DND-41 (cell line): ENCODE measurements at regions not wholly inside any gene's neighbourhood (a gene's known extent, or its start where the extent isn't known, plus 50 kb on each side); places are given as distances from the start of the nearest gene placed in this dataset.

Experiments used
- ATAC-seq: fragments of 200-7000 bp; cut with Tn5 transposase; 3 replicates; pipeline ENCODE4 v1.9.1; 2021; ENCODE audit warnings: low read depth; ENCODE audit not compliant: insufficient read depth
- DNase-seq: peaks from one replicate; pipeline ENCODE4 v3.0.0-alpha.2; 2020
- H2AFZ ChIP-seq: 2 replicates; pipeline ENCODE4 v1.6.0; 2012; ENCODE audit warnings: low read depth, low read length
- H3K27ac ChIP-seq: 2 replicates; pipeline ENCODE4 v1.5.1; 2012; ENCODE audit warnings: low read length, inconsistent platforms
- H3K27me3 ChIP-seq: fragments of 200-600 bp; sonication (generic); 2 replicates; pipeline ENCODE4 v1.6.0; 2012; ENCODE audit warnings: low read length, mild to moderate bottlenecking, inconsistent platforms; ENCODE audit not compliant: insufficient read depth, poor library complexity
- H3K36me3 ChIP-seq: 2 replicates; pipeline ENCODE4 v1.5.1; 2012; ENCODE audit warnings: low read length, inconsistent platforms; ENCODE audit not compliant: insufficient read depth
- H3K4me1 ChIP-seq: 2 replicates; pipeline ENCODE4 v1.5.1; 2012; ENCODE audit warnings: mild to moderate bottlenecking, low read length; ENCODE audit not compliant: insufficient read depth
- H3K4me2 ChIP-seq: 2 replicates; pipeline ENCODE4 v1.6.0; 2012; ENCODE audit warnings: mild to moderate bottlenecking, moderate library complexity, low read length, inconsistent platforms; ENCODE audit not compliant: insufficient read depth
- H3K4me3 ChIP-seq, 2 experiments: fragments of 200-600 bp in 1 of 2; shearing (Covaris generic) in 1 of 2; 2 replicates each; pipeline ENCODE4 v1.5.1; 2012 to 2016; ENCODE audit warnings: inconsistent platforms in 2 of 2, low read length in 2 of 2, mild to moderate bottlenecking in 2 of 2, low read depth in 1 of 2, moderate library complexity in 1 of 2
- H3K79me2 ChIP-seq: 2 replicates; pipeline ENCODE4 v1.6.0; 2012; ENCODE audit warnings: low read length, inconsistent platforms; ENCODE audit not compliant: insufficient read depth
- H3K9ac ChIP-seq: 2 replicates; pipeline ENCODE4 v1.6.0; 2012; ENCODE audit warnings: low read depth, mild to moderate bottlenecking, inconsistent platforms, low read length, moderate library complexity
- H3K9me3 ChIP-seq: 2 replicates; pipeline ENCODE4 v1.5.1; 2012; ENCODE audit warnings: low read length, moderate library complexity, mild to moderate bottlenecking, inconsistent platforms; ENCODE audit not compliant: insufficient read depth, severe bottlenecking
- H4K20me1 ChIP-seq: 2 replicates; pipeline ENCODE4 v1.6.0; 2012; ENCODE audit warnings: low read length; ENCODE audit not compliant: insufficient read depth
- EZH2 ChIP-seq: IDR thresholded peaks from 3 replicates; pipeline ENCODE4 v1.6.1; 2012; ENCODE audit warnings: borderline replicate concordance, low read depth, mild to moderate bottlenecking, moderate library complexity, low read length, inconsistent platforms; ENCODE audit not compliant: severe bottlenecking
- TF ChIP-seq, protein P1 (sequence below): IDR thresholded peaks from 2 replicates; pipeline ENCODE4 v1.5.1; 2012; ENCODE audit warnings: borderline replicate concordance, low read length, moderate library complexity, mild to moderate bottlenecking; ENCODE audit not compliant: poor library complexity, severe bottlenecking; ENCODE audit errors: extremely low read depth

DNA sequence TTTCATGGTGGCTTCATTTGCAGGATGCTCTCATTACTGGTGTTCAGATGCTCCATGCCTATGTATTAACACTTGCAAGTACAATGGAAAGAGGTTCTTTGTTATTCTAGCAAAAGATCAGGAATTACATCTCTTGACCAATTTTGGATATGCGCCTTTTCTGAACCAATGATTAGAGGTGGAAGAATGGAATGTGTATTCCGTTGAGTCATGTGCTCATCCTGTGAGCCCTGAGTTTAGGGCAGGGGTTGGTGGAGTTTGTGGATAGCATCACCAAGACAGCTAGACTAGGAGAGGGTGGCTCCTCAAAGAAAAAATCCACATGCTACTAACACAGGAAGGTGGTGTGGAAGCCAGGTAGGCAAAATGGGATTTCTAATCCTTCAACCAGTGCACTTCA is 80.7 kb upstream of the SLC25A26 start:
- no peaks in the 10 kb centered on the region for H4K20me1 ChIP-seq
- no peak overlapping the region for H3K27ac ChIP-seq
- no peak for TF ChIP-seq EZH2
- TF ChIP-seq, protein P1, sequence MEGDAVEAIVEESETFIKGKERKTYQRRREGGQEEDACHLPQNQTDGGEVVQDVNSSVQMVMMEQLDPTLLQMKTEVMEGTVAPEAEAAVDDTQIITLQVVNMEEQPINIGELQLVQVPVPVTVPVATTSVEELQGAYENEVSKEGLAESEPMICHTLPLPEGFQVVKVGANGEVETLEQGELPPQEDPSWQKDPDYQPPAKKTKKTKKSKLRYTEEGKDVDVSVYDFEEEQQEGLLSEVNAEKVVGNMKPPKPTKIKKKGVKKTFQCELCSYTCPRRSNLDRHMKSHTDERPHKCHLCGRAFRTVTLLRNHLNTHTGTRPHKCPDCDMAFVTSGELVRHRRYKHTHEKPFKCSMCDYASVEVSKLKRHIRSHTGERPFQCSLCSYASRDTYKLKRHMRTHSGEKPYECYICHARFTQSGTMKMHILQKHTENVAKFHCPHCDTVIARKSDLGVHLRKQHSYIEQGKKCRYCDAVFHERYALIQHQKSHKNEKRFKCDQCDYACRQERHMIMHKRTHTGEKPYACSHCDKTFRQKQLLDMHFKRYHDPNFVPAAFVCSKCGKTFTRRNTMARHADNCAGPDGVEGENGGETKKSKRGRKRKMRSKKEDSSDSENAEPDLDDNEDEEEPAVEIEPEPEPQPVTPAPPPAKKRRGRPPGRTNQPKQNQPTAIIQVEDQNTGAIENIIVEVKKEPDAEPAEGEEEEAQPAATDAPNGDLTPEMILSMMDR = no peak
- no peak overlapping the region for H3K9ac ChIP-seq
- H3K9me3 ChIP-seq = no peaks in the 10 kb centered on the region
- no peak overlapping the region for H2AFZ ChIP-seq
- no peaks in the 10 kb centered on the region for H3K4me1 ChIP-seq
- ATAC-seq = no peak
- H3K36me3 ChIP-seq = no peaks in the 10 kb centered on the region
- no peaks in the 10 kb centered on the region for H3K27me3 ChIP-seq
- no peak for DNase-seq
- no peaks in the 10 kb centered on the region for H3K79me2 ChIP-seq
- H3K4me3 ChIP-seq = no peak overlapping the region
- H3K4me2 ChIP-seq = no peak overlapping the region

DNA sequence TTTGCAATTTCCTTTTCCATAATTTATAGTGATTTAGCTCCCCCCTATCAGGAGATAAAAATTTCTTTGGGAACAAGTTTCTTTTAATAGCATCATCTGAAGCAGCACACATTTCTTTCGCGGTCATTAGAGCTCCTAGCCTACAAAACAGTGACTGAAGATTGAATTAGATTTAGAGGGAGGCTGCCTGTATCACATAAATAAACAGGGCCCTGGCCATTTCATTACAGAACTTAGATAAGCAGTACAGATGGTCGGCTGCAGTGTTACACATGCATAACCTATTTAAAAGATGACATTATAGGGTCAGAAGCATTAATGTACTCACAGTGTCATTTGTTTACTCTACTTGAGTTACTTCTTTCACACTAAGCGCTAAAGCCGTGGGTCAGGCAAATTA is 81.4 kb upstream of the SLC25A26 start:
- H3K27me3 ChIP-seq = no peaks in the 10 kb centered on the region
- H3K36me3 ChIP-seq = no peaks in the 10 kb centered on the region
- no peak overlapping the region for H2AFZ ChIP-seq
- no peak for TF ChIP-seq EZH2
- TF ChIP-seq, protein P1 = no peak
- no peaks in the 10 kb centered on the region for H3K79me2 ChIP-seq
- no peak overlapping the region for H3K4me2 ChIP-seq
- H3K4me1 ChIP-seq = no peaks in the 10 kb centered on the region
- H3K9me3 ChIP-seq = no peaks in the 10 kb centered on the region
- no peak for DNase-seq
- no peak overlapping the region for H3K9ac ChIP-seq
- no peak overlapping the region for H3K4me3 ChIP-seq
- H4K20me1 ChIP-seq = no peaks in the 10 kb centered on the region
- H3K27ac ChIP-seq = no peak overlapping the region
- no peak for ATAC-seq

DNA sequence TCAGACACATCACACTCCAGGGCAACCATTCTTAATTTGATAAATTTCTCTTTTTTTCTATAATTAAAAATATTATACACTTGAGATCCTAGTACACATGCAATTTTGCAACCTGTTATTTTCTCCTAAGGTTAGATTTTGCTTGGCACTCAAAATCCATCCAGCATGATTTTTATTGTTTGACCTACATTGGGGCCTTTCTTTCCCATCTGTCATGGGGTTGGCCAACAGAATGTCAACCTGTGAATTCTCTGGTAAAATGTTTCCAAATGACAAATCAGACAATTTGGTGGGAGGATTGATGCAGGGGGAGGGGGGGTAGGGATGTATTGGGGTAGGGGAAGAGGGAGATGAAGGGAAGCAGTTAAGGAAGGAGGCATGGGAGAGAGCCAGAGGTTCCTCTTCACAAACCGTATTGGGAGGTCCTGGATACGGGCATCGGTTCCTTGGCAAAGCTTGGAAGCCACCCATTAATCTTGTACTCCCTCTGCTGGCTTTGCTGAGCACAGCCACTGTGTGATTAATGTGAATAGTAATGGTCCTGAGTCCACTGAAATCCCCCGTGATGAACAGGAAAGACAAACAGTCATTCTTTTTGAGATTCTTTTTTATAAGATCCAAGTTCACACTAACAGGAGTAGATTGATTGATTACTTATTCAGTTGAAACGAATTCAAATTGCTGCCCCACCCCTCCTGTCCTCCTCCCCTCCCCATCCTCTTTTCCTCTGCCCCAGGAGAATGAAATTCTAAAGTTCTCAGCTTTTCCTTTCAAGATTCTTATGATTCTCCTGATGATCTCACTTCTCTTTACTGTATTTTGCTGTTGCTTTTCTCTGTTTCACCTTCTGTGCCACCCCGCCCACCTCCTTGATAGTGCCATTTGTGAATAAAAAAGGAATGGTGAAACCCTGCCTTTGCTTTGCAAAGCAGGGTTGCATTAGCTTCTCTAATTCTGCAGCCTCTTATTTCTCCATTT is 82.2 kb upstream of the SLC25A26 start:
- Histone ChIP-seq H3K79me2 (no peaks in the 10 kb centered on the region), H3K4me3 (no peak overlapping the region), H3K4me1 (no peaks in the 10 kb centered on the region), H3K9ac (no peak overlapping the region), H3K4me2 (no peak overlapping the region), H3K9me3 (no peaks in the 10 kb centered on the region), H3K27ac (no peak overlapping the region), H4K20me1 (no peaks in the 10 kb centered on the region), H3K36me3 (no peaks in the 10 kb centered on the region), H2AFZ (no peak overlapping the region), H3K27me3 (no peaks in the 10 kb centered on the region)
- TF ChIP-seq EZH2 = no peak
- TF ChIP-seq, protein P1 = peak; percentile 65
- peak; percentile 15 for DNase-seq
- peak; percentile 49; the same call in 1 of the 3 replicates for ATAC-seq
